ENCODE measurements at regions not wholly inside any gene's neighbourhood (a gene's known extent, or its start where the extent isn't known, plus 50 kb on each side); places are given as distances from the start of the nearest gene placed in this dataset.

DNA sequence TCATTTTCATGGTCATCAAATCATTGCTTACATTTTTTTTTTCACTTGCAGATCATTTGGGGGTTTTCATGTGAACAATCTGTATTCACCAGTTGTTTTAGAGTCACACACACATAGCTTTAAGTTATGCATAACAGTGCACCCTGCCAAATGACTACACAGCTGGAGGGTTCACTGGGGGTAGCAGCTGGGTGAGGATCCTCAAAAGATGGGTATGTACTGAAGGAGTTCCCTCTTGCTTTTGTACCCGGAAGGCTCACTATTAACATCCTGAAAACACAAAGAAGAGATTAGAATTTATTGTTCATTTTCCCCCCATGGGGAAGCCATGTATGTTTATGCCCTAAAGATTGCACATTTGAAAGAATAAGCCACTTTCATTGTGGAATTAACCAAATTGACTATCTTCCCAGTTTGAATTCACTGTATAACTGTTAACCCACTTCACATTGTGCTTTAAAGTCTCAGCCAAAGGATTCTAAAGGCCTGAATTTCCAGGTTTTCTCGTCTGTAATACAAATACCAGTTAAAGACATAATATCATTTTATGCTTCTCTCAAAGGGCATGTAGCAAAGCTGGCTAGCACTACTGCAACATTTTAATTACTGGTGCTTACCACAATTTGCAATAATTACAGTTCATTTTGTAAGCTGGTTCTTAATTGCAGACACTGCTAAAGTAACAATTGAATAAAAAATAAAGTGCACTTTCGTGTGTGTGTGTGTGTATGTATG lies 466.4 kb upstream of the MEF2C start:
- no peak overlapping the region for H3K4me3 ChIP-seq (ENCODE audit: low read length)
- DNase-seq (ENCODE audit: low read depth): no peak
- TF ChIP-seq, protein P1, sequence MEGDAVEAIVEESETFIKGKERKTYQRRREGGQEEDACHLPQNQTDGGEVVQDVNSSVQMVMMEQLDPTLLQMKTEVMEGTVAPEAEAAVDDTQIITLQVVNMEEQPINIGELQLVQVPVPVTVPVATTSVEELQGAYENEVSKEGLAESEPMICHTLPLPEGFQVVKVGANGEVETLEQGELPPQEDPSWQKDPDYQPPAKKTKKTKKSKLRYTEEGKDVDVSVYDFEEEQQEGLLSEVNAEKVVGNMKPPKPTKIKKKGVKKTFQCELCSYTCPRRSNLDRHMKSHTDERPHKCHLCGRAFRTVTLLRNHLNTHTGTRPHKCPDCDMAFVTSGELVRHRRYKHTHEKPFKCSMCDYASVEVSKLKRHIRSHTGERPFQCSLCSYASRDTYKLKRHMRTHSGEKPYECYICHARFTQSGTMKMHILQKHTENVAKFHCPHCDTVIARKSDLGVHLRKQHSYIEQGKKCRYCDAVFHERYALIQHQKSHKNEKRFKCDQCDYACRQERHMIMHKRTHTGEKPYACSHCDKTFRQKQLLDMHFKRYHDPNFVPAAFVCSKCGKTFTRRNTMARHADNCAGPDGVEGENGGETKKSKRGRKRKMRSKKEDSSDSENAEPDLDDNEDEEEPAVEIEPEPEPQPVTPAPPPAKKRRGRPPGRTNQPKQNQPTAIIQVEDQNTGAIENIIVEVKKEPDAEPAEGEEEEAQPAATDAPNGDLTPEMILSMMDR (IDR thresholded peaks at IDR 0.05; ENCODE audit: insufficient read depth, low read depth, low read length, missing control alignments): no peak

DNA sequence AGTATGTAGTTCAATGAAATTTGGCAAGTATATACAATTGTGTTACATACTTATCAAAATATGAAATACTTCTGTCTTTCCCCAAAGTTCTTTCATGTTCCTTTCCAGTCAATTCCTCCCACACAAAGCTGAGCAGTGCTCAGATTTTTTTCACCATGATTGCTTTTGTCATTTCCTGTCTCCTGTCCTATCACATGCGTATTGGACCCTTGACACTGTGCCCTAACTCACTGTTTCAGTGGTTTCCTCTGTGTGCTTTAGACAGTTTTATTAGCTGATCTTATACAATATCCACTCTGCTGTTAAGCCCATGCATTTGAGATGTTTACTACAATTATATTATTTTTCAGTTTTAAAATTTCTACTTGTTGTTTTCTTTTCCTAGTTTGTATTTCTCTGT lies 463.6 kb upstream of the MEF2C start:
- no peak for DNase-seq (ENCODE audit: low read depth)
- H3K4me3 ChIP-seq (ENCODE audit: low read length): no peak overlapping the region
- TF ChIP-seq, protein P1 (IDR thresholded peaks at IDR 0.05; ENCODE audit: insufficient read depth, low read depth, low read length, missing control alignments): no peak

GRCh38 chr5:89343666-89344065 lies 460.7 kb upstream of the MEF2C start:
- TF ChIP-seq, protein P1 (IDR thresholded peaks at IDR 0.05; ENCODE audit: insufficient read depth, low read depth, low read length, missing control alignments): no peak
- peak; percentile 13 for DNase-seq (ENCODE audit: low read depth)
- H3K4me3 ChIP-seq (ENCODE audit: low read length): no peak overlapping the region

GRCh38 chr5:89342106-89342876 lies 459.3 kb upstream of the MEF2C start:
- DNase-seq (ENCODE audit: low read depth): peak; percentile 33
- TF ChIP-seq, protein P1 (IDR thresholded peaks at IDR 0.05; ENCODE audit: insufficient read depth, low read depth, low read length, missing control alignments): no peak
- H3K4me3 ChIP-seq (ENCODE audit: low read length): no peak overlapping the region

- DNase-seq (ENCODE audit: low read depth): peak; percentile 25
- no peak overlapping the region for H3K4me3 ChIP-seq (ENCODE audit: low read length)
- TF ChIP-seq, protein P1 (IDR thresholded peaks at IDR 0.05; ENCODE audit: insufficient read depth, low read depth, low read length, missing control alignments): no peak
These were observed 456.0 kb upstream of the MEF2C start for GRCh38 chr5:89338935-89339334.

DNA sequence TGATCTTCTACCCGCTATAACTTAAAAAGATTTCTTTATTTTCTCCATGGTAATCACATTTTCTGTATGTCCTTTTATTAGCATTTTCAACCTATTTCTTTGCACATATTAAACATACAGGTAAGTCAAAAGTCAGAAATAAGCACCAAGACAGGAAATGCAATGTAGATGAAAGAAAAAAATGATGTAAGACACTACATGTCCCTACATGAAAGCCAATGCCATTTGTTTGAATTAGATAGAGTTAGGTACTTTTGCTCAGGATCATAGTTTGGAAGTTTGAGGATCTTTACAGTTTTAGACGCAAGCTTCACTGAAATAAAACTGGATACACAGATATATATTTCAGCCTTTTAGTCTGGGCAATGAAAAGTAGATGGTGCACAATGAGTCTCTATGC lies 453.1 kb upstream of the MEF2C start:
- H3K4me3 ChIP-seq (ENCODE audit: low read length): no peak overlapping the region
- DNase-seq (ENCODE audit: low read depth): peak; percentile 60
- TF ChIP-seq, protein P1 (IDR thresholded peaks at IDR 0.05; ENCODE audit: insufficient read depth, low read depth, low read length, missing control alignments): no peak
